ENCODE measurements at regions not wholly inside any gene's neighbourhood (a gene's known extent, or its start where the extent isn't known, plus 50 kb on each side); places are given as distances from the start of the nearest gene placed in this dataset.
"Not testable (repeated sequence)": the region's sequence is repeated elsewhere in the genome, so short reads cannot be mapped to it uniquely, and the experiment has no call there.

- no peak overlapping the region for H3K9ac ChIP-seq (ENCODE audit: low read length)
- no peak overlapping the region for H3K4me3 ChIP-seq (ENCODE audit: low read depth, low read length, poor library complexity, severe bottlenecking)
- H3K4me2 ChIP-seq (ENCODE audit: low read length) = no peak overlapping the region
- no peak for TF ChIP-seq CTCF (IDR thresholded peaks at IDR 0.05; ENCODE audit: low read length)
- TF ChIP-seq EZH2 (IDR thresholded peaks at IDR 0.05; ENCODE audit: borderline replicate concordance, low read length) = no peak
- H4K20me1 ChIP-seq (ENCODE audit: insufficient read depth, low read length) = no peaks in the 10 kb centered on the region
- H3K27me3 ChIP-seq (ENCODE audit: insufficient read depth, low read length) = no peaks in the 10 kb centered on the region
- H3K4me1 ChIP-seq (ENCODE audit: insufficient read depth, low read length, severe bottlenecking) = no peaks in the 10 kb centered on the region
- no peak overlapping the region for H3K27ac ChIP-seq (ENCODE audit: low read depth, low read length, poor library complexity, severe bottlenecking)
- H3K9me2 ChIP-seq (ENCODE audit: low read depth, low read length) = no peaks in the 10 kb centered on the region
- H2AFZ ChIP-seq (ENCODE audit: low read length) = no peak overlapping the region
- no peaks in the 10 kb centered on the region for H3K36me3 ChIP-seq (ENCODE audit: insufficient read depth, low read length)
- no peaks in the 10 kb centered on the region for H3K79me2 ChIP-seq (ENCODE audit: insufficient read depth, low read length)
- no peaks in the 10 kb centered on the region for H3F3A ChIP-seq (ENCODE audit: insufficient read depth, low read length)
- no peaks in the 10 kb centered on the region for H3K9me3 ChIP-seq (ENCODE audit: low read length)
Measured at GRCh38 chr5:130616161-130616560, 548.9 kb downstream of the HINT1 start.

- no peak overlapping the region for H2AFZ ChIP-seq (ENCODE audit: low read length)
- no peaks in the 10 kb centered on the region for H3K4me1 ChIP-seq (ENCODE audit: insufficient read depth, low read length, severe bottlenecking)
- H3K27ac ChIP-seq (ENCODE audit: low read depth, low read length, poor library complexity, severe bottlenecking) = no peak overlapping the region
- H3K27me3 ChIP-seq (ENCODE audit: insufficient read depth, low read length) = no peaks in the 10 kb centered on the region
- no peaks in the 10 kb centered on the region for H4K20me1 ChIP-seq (ENCODE audit: insufficient read depth, low read length)
- no peaks in the 10 kb centered on the region for H3K9me2 ChIP-seq (ENCODE audit: low read depth, low read length)
- no peak overlapping the region for H3K9ac ChIP-seq (ENCODE audit: low read length)
- H3K4me3 ChIP-seq (ENCODE audit: low read depth, low read length, poor library complexity, severe bottlenecking) = no peak overlapping the region
- no peaks in the 10 kb centered on the region for H3K9me3 ChIP-seq (ENCODE audit: low read length)
- no peaks in the 10 kb centered on the region for H3K79me2 ChIP-seq (ENCODE audit: insufficient read depth, low read length)
- no peaks in the 10 kb centered on the region for H3K36me3 ChIP-seq (ENCODE audit: insufficient read depth, low read length)
- TF ChIP-seq CTCF (IDR thresholded peaks at IDR 0.05; ENCODE audit: low read length) = no peak
- TF ChIP-seq EZH2 (IDR thresholded peaks at IDR 0.05; ENCODE audit: borderline replicate concordance, low read length) = no peak
- no peaks in the 10 kb centered on the region for H3F3A ChIP-seq (ENCODE audit: insufficient read depth, low read length)
- no peak overlapping the region for H3K4me2 ChIP-seq (ENCODE audit: low read length)
Measured at GRCh38 chr5:130605234-130605633, 559.8 kb downstream of the HINT1 start.

DNA sequence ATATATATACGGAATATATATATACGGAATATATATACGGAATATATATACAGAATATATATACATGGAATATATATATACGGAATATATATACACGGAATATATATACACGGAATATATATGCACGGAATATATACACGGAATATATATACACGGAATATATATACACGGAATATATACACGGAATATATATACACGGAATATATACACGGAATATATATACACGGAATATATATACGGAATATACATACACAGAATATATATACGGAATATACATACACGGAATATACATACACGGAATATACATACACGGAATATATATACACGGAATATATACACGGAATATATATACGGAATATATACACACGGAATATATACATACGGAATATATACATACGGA is 568.4 kb downstream of the HINT1 start:
- not testable (repeated sequence) for H3F3A ChIP-seq (ENCODE audit: insufficient read depth, low read length); H2AFZ ChIP-seq (ENCODE audit: low read length); H3K9ac ChIP-seq (ENCODE audit: low read length); H3K9me2 ChIP-seq (ENCODE audit: low read depth, low read length); H3K4me3 ChIP-seq (ENCODE audit: low read depth, low read length, poor library complexity, severe bottlenecking); H3K27ac ChIP-seq (ENCODE audit: low read depth, low read length, poor library complexity, severe bottlenecking); H3K4me2 ChIP-seq (ENCODE audit: low read length); H3K9me3 ChIP-seq (ENCODE audit: low read length); H4K20me1 ChIP-seq (ENCODE audit: insufficient read depth, low read length); H3K27me3 ChIP-seq (ENCODE audit: insufficient read depth, low read length); H3K79me2 ChIP-seq (ENCODE audit: insufficient read depth, low read length); H3K4me1 ChIP-seq (ENCODE audit: insufficient read depth, low read length, severe bottlenecking); H3K36me3 ChIP-seq (ENCODE audit: insufficient read depth, low read length)

- Histone ChIP-seq H3K79me2 (ENCODE audit: insufficient read depth, low read length) (no peaks in the 10 kb centered on the region), H3K27ac (ENCODE audit: low read depth, low read length, poor library complexity, severe bottlenecking) (no peak overlapping the region), H3K36me3 (ENCODE audit: insufficient read depth, low read length) (no peaks in the 10 kb centered on the region), H3K9ac (ENCODE audit: low read length) (no peak overlapping the region), H2AFZ (ENCODE audit: low read length) (no peak overlapping the region), H3K27me3 (ENCODE audit: insufficient read depth, low read length) (no peaks in the 10 kb centered on the region), H3K4me3 (ENCODE audit: low read depth, low read length, poor library complexity, severe bottlenecking) (no peak overlapping the region), H3F3A (ENCODE audit: insufficient read depth, low read length) (no peaks in the 10 kb centered on the region), H3K9me3 (ENCODE audit: low read length) (no peaks in the 10 kb centered on the region), H3K9me2 (ENCODE audit: low read depth, low read length) (no peaks in the 10 kb centered on the region), H3K4me1 (ENCODE audit: insufficient read depth, low read length, severe bottlenecking) (no peaks in the 10 kb centered on the region), H4K20me1 (ENCODE audit: insufficient read depth, low read length) (no peaks in the 10 kb centered on the region), H3K4me2 (ENCODE audit: low read length) (no peak overlapping the region)
- TF ChIP-seq CTCF (IDR thresholded peaks at IDR 0.05; ENCODE audit: low read length) (no peak), EZH2 (IDR thresholded peaks at IDR 0.05; ENCODE audit: borderline replicate concordance, low read length) (no peak)
Measured at GRCh38 chr5:130580264-130580663, 584.8 kb downstream of the HINT1 start.
